ENCODE measurements at regions not wholly inside any gene's neighbourhood (a gene's known extent, or its start where the extent isn't known, plus 50 kb on each side); places are given as distances from the start of the nearest gene placed in this dataset.

- TF ChIP-seq CTCF (IDR thresholded peaks at IDR 0.05) (no peak), EP300 (IDR thresholded peaks at IDR 0.05) (no peak), POLR2AphosphoS5 (IDR thresholded peaks at IDR 0.05) (no peak)
These were observed 55.1 kb upstream of the TNIP3 start for GRCh38 chr4:121219227-121219626.
